HG03571 (cell line): ENCODE measurements at regions not wholly inside any gene's neighbourhood (a gene's known extent, or its start where the extent isn't known, plus 50 kb on each side); places are given as distances from the start of the nearest gene placed in this dataset.

ENCODE experiments used
- ATAC-seq: cut with Tn5 transposase; IDR thresholded peaks from one replicate; pipeline ENCODE4 v1.9.1; 2021; ENCODE audit not compliant: unreplicated experiment

- no peak for ATAC-seq
Measured at GRCh38 chr6:53744321-53744720, 50.5 kb upstream of the LRRC1 start.

GRCh38 chr6:53741034-53741823, 53.6 kb upstream of the LRRC1 start:
- ATAC-seq, result no peak

GRCh38 chr6:53737746-53738145, 57.1 kb upstream of the LRRC1 start:
- no peak for ATAC-seq

DNA sequence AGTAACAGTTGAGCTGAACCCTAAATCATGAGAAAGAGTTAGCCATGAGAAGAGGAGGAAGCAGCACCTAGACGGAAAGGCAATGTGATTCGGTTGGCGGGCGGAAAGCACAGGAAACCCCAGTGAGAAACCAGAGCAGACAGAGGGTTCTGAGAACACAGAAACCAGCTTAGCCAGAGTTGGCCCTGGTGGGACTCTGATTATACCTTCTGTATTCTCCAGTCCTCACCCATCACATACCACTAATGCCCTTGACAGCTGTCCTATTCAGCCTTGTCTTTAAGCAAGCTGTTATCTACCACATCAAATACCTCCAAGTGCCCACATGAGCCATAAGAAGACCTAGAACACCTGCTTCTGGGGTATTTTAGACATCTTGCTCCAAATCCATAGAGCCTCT, 58.9 kb upstream of the LRRC1 start:
- ATAC-seq, result no peak

GRCh38 chr6:53734473-53735299, 60.1 kb upstream of the LRRC1 start:
- no peak for ATAC-seq

GRCh38 chr6:53731866-53732636, 62.8 kb upstream of the LRRC1 start:
- ATAC-seq, result no peak

DNA sequence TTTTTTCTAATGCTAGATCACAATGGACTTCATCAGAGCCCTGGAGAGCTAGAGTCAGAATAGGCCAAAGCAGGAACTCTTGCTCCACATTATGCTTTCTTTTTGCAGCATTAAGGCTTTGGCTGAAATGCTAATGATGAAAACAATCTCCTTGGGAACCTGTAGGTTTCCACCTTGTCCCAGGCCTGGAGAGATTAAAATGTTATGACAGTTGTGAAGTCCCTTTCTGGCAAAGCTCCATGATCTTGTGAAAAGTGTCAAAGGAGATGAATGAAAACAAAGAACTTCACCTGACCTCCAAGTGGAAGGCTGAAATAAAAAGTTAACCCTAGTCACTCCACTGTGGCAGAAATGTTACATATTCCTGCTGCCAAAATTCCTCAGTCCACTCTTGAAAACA, 64.0 kb upstream of the LRRC1 start:
- no peak for ATAC-seq

- ATAC-seq, result peak; percentile 47
Measured at GRCh38 chr6:53728570-53729194, 63.1 kb upstream of the KLHL31 start.

DNA sequence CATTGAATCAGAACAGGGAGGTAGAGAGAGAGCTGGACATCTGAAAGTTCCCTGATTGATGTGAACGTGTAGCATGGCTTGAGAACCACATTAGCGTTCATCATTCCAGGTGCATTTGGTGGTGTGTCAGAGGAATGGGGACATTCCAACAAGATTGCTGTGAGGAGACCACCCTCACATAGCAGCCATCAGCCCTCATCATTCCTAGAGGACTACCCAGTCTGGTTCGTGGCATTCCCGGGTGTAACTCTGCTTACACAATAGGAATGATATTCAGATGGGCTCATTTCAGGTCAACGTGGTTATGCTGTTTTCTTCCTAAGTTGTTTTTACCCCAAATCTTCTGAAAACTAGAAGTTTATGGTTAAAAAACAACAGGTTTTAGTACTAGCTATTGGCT, 62.2 kb upstream of the KLHL31 start:
- no peak for ATAC-seq

GRCh38 chr6:53725791-53726575, 60.4 kb upstream of the KLHL31 start:
- ATAC-seq, result peak; percentile 91

DNA sequence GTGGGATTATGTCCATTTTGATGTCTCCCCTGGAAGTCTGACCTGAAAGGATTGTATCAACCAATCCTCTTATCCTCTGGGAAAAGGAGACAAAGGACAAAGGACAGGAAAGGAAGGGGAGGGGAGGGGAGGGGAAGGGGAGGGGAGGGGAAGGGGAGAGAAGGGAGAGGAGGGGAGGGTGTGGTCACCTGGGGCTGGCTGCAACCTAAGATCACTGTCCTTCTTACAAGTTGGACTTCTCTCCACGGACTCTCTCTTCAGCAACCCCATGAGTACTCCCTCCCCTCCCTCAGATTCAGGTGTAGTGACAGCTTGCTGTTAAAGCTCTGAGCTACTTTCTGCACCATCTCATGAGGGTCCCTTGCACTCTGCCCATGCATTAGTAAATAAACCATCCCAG, 58.9 kb upstream of the KLHL31 start:
- no peak for ATAC-seq

GRCh38 chr6:53723331-53723730, 57.8 kb upstream of the KLHL31 start:
- no peak for ATAC-seq

DNA sequence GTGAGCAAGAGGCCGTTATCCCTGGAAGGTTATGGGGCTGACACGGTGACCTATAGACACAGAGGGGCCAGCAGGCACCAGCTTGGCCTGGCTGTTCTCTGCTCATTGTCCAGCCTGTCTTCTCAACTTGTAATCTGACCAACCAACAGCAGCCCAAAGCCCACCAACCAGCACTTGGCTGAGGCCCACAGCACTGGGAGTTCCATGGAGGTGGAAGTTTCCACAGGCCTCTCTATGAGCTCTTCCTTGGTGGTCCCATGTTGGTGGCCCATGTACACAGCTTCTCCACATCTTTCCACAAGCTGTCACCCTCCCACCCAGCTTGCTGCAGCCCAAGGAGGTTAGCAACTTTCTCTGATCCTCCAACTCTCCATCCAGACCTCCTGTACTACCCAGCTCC, 56.2 kb upstream of the KLHL31 start:
- no peak for ATAC-seq

GRCh38 chr6:53718597-53719460, 53.3 kb upstream of the KLHL31 start:
- peak; percentile 99 for ATAC-seq

GRCh38 chr6:53717566-53717965, 52.0 kb upstream of the KLHL31 start:
- no peak for ATAC-seq

DNA sequence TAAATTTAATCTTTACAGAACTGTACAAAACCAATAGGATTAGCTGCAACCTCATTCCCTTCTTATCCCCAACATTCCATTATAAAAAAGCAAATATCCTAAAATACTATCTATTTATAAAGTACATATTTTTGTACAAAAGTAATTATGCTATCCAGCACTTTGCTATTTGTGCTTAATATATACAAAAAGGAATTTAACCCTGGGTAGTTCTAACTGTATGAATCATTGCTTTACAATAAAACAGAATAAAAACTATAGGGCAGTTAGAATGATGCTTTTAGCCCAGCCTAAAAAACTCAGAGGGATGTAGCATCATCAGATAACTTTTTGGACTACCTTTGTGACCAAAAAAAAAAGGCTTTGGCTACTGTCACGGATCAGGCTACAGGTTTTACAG, 49.9 kb upstream of the KLHL31 start:
- ATAC-seq, result no peak
